A673 (cell line): ENCODE measurements at regions not wholly inside any gene's neighbourhood (a gene's known extent, or its start where the extent isn't known, plus 50 kb on each side); places are given as distances from the start of the nearest gene placed in this dataset.

Source experiments
- EZH2 ChIP-seq: fragments of 200-600 bp; sonication (generic); IDR thresholded peaks from 2 replicates; pipeline ENCODE4 v1.6.1; 2017; ENCODE audit warnings: borderline replicate concordance, low read depth, mild to moderate bottlenecking, mixed read lengths, antibody characterized with exemption, low read length; ENCODE audit not compliant: poor library complexity, severe bottlenecking
- TF ChIP-seq, protein P1 (sequence below): fragments of 300-800, 200-600 bp; sonication (generic); conservative IDR thresholded peaks from 2 replicates; pipeline ENCODE4 v1.5.1; 2017; ENCODE audit warnings: low read depth, mild to moderate bottlenecking, antibody characterized with exemption, low read length, moderate library complexity, mixed read lengths

DNA sequence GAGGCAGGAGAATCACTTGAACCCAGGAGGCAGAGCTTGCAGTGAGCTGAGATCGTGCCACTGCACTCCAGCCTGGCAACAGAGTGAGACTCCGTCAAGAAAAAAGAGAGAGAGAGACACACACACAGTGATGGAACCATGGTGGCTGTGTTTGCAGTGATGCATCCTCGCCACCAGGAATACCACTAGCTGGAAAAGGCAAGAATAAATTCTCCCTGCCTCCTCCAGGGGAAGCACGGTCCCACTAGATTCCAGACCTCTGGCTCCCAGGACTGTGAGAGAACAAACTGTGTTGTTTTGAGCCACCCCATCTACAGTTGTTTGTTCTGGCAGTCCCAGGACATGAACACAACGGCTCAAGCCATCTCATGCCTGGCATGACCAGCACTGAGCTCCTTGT is 320.3 kb upstream of the FOXK1 start:
- TF ChIP-seq, protein P1, sequence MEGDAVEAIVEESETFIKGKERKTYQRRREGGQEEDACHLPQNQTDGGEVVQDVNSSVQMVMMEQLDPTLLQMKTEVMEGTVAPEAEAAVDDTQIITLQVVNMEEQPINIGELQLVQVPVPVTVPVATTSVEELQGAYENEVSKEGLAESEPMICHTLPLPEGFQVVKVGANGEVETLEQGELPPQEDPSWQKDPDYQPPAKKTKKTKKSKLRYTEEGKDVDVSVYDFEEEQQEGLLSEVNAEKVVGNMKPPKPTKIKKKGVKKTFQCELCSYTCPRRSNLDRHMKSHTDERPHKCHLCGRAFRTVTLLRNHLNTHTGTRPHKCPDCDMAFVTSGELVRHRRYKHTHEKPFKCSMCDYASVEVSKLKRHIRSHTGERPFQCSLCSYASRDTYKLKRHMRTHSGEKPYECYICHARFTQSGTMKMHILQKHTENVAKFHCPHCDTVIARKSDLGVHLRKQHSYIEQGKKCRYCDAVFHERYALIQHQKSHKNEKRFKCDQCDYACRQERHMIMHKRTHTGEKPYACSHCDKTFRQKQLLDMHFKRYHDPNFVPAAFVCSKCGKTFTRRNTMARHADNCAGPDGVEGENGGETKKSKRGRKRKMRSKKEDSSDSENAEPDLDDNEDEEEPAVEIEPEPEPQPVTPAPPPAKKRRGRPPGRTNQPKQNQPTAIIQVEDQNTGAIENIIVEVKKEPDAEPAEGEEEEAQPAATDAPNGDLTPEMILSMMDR, result no peak
- TF ChIP-seq EZH2, result no peak
